Neutrophil (primary cell): ENCODE measurements at regions not wholly inside any gene's neighbourhood (a gene's known extent, or its start where the extent isn't known, plus 50 kb on each side); places are given as distances from the start of the nearest gene placed in this dataset.
"Not testable (repeated sequence)": the region's sequence is repeated elsewhere in the genome, so short reads cannot be mapped to it uniquely, and the experiment has no call there.

Experiments
- H3K27ac ChIP-seq: fragments of 200-600 bp; sonication (generic); 2 replicates; pipeline ENCODE4 v1.5.1; 2016; ENCODE audit warnings: mild to moderate bottlenecking, moderate library complexity
- H3K27me3 ChIP-seq: fragments of 200-600 bp; sonication (generic); 2 replicates; pipeline ENCODE4 v1.6.0; 2016; ENCODE audit warnings: mild to moderate bottlenecking
- H3K36me3 ChIP-seq: fragments of 200-600 bp; sonication (generic); 2 replicates; pipeline ENCODE4 v1.5.1; 2017
- H3K4me1 ChIP-seq, 2 experiments: fragments of 200-600 bp in 1 of 2; sonication (generic) in 1 of 2; 1 replicate in 1 of 2; 2 replicates in 1 of 2; pipeline versions ENCODE4 v1.5.1 to v1.6.1; 2013 to 2016; ENCODE audit warnings: low read depth in 1 of 2, low read length in 1 of 2, mild to moderate bottlenecking in 1 of 2, moderate library complexity in 1 of 2; ENCODE audit not compliant: control insufficient read depth in 1 of 2, insufficient read depth in 1 of 2
- H3K4me3 ChIP-seq, 2 experiments: fragments of 200-600 bp in 1 of 2; sonication (generic) in 1 of 2; 1 replicate in 1 of 2; 2 replicates in 1 of 2; pipeline ENCODE4 v1.5.1; 2013 to 2016; ENCODE audit warnings: low read depth in 1 of 2, low read length in 1 of 2, mild to moderate bottlenecking in 1 of 2, moderate library complexity in 1 of 2
- H3K9me3 ChIP-seq: fragments of 200-600 bp; sonication (generic); 2 replicates; pipeline ENCODE4 v1.5.1; 2016
- TF ChIP-seq, protein P1 (sequence below): fragments of 200-600 bp; sonication (generic); IDR thresholded peaks from 2 replicates; pipeline ENCODE4 v1.5.1; 2016; ENCODE audit warnings: antibody characterized with exemption

DNA sequence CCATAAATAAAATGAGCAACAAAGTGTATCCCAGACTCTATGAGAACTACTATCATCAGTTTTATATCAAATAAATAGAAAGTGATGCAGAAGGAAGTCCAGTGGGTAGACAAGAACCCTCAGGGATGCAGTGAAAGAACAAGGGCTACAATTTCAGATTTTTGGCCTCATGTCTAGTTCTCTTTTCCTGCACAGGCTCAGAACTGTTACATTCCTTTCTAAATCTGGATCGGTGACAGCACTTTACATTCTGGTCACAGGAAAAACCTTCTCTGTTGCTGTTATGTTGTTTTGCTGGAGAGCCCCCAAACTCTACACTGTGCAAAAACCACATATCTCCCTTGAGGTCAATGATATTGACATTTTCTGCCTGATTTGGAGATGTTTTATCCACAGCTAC lies 108.8 kb upstream of the ANO5 start:
- TF ChIP-seq, protein P1, sequence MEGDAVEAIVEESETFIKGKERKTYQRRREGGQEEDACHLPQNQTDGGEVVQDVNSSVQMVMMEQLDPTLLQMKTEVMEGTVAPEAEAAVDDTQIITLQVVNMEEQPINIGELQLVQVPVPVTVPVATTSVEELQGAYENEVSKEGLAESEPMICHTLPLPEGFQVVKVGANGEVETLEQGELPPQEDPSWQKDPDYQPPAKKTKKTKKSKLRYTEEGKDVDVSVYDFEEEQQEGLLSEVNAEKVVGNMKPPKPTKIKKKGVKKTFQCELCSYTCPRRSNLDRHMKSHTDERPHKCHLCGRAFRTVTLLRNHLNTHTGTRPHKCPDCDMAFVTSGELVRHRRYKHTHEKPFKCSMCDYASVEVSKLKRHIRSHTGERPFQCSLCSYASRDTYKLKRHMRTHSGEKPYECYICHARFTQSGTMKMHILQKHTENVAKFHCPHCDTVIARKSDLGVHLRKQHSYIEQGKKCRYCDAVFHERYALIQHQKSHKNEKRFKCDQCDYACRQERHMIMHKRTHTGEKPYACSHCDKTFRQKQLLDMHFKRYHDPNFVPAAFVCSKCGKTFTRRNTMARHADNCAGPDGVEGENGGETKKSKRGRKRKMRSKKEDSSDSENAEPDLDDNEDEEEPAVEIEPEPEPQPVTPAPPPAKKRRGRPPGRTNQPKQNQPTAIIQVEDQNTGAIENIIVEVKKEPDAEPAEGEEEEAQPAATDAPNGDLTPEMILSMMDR, result no peak
- no peaks in the 10 kb centered on the region for H3K9me3 ChIP-seq
- no peaks in the 10 kb centered on the region for H3K27me3 ChIP-seq
- H3K27ac ChIP-seq, result no peak overlapping the region
- no peaks in the 10 kb centered on the region for H3K4me1 ChIP-seq
- H3K4me3 ChIP-seq, result no peak overlapping the region
- H3K36me3 ChIP-seq, result no peaks in the 10 kb centered on the region

DNA sequence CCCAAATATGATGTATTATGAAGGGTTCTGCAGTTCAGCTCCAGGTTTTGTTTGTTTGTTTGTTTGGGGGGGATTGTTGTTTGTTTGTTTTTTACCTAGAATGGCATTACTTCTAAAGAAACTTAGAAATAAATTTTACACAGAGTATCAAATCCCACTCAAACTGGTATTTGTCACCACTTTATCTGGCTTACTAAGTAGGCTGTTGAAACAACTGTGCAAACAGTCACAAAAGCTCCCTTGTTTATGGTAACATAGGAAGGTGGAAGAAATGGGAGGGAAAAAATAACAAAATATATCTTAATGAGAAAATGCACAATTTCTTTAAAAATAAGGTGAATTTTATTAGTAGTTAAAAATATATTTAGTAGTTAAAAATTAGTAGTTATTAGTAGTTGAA lies 108.3 kb upstream of the ANO5 start:
- TF ChIP-seq, protein P1, result no peak
- no peak overlapping the region for H3K27ac ChIP-seq
- H3K27me3 ChIP-seq, result no peaks in the 10 kb centered on the region
- H3K4me3 ChIP-seq, result no peak overlapping the region
- no peaks in the 10 kb centered on the region for H3K9me3 ChIP-seq
- no peaks in the 10 kb centered on the region for H3K4me1 ChIP-seq
- H3K36me3 ChIP-seq, result no peaks in the 10 kb centered on the region

DNA sequence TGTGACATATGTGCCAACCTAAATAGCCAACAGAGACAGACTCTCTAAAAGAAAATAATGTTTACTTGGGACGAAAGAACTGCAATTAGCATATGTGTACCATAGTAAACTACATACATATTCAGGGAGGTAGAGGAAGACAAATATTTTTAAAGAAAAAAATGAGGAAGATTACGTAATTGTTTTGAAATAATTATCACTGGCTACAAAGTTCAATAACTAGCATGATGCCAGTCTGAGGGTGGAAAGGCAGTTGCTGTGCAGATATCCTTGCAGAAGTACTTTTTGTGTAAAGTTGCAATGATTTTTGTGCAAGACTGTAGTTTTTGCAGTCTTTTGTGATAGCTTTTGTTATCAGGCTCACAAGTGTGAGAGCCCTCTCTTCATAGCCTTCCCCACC lies 103.3 kb upstream of the ANO5 start:
- H3K4me3 ChIP-seq, result no peak overlapping the region
- TF ChIP-seq, protein P1, result no peak
- H3K27ac ChIP-seq, result no peak overlapping the region
- no peaks in the 10 kb centered on the region for H3K27me3 ChIP-seq
- no peaks in the 10 kb centered on the region for H3K9me3 ChIP-seq
- no peaks in the 10 kb centered on the region for H3K4me1 ChIP-seq
- no peaks in the 10 kb centered on the region for H3K36me3 ChIP-seq

DNA sequence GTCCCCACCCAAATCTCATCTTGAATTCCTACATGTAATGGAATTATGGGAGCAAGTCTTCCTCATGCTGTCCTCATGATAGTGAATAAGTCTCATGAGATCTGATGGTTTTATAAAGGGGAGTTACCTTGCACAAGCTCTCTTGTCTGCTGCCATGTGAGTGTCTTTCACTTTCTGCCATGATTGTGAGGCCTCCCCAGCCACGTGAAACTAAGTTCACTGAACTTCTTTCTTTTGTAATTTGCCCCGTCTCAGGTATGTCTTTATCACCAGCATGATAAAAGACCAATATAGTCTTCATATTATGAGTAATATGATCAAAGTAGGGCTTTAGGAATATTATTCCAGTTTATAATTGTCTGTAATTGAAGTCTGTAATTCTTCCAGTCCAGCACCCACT lies 86.3 kb upstream of the ANO5 start:
- Histone ChIP-seq H3K4me1 (no peaks in the 10 kb centered on the region), H3K4me3 (no peak overlapping the region), H3K9me3 (no peaks in the 10 kb centered on the region), H3K36me3 (no peaks in the 10 kb centered on the region), H3K27ac (no peak overlapping the region), H3K27me3 (no peaks in the 10 kb centered on the region)
- TF ChIP-seq, protein P1, result no peak

DNA sequence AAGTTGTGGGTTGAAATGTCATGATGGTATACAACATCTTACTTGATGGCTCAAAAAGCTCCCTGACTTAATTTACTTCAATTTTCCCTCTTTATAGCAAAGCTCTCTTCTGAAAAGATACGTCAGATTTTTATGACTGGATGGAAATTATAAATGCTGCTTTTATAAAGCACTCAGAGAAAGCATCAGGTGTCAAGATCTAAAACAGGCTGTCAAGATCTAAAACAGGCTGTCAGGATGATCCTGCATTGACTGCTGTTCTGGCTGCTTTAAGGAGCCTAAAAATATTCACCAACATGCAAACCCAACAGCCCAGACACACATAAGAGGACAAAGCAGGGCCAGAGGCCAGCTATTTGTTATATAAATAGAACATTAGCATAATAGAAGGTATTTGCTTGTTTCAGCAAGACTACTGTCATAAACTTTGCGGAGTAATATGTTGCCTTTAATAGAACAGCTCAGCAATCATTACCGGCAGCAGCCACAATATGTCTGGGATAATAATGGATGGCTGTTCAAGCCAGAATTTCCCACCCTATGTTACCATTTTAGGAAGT lies 77.3 kb upstream of the ANO5 start:
- Histone ChIP-seq H3K4me3 (no peak overlapping the region), H3K36me3 (no peaks in the 10 kb centered on the region), H3K9me3 (no peaks in the 10 kb centered on the region), H3K27me3 (no peaks in the 10 kb centered on the region), H3K4me1 (no peaks in the 10 kb centered on the region), H3K27ac (no peak overlapping the region)
- TF ChIP-seq, protein P1, result no peak

DNA sequence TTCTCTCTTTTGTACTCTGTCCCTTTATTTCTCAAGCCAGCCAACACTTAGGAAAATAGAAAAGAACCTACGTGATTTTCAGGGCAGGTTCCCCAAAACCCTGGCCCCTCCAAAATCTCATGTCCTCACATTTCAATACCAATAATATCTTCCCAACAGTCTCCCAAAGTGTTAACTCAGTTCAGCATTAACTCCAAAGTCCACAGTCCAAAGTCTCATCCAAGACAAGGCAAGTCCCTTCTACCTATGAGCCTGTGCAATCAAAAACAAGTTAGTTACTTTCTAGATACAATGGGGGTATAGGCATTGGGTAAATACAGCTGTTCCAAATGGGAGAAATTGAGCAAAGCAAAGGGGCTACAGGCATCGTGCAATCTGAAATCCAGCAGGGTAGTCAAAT lies 64.9 kb upstream of the ANO5 start:
- H3K4me1 ChIP-seq, H3K4me3 ChIP-seq, H3K9me3 ChIP-seq, H3K27me3 ChIP-seq, H3K36me3 ChIP-seq, H3K27ac ChIP-seq: not testable (repeated sequence)
